Osteocyte (in vitro differentiated cells): ENCODE measurements at regions not wholly inside any gene's neighbourhood (a gene's known extent, or its start where the extent isn't known, plus 50 kb on each side); places are given as distances from the start of the nearest gene placed in this dataset.

Source experiments
- DNase-seq: peaks from one replicate; pipeline ENCODE4 v3.0.0; 2021; ENCODE audit warnings: mixed read lengths; ENCODE audit not compliant: unreplicated experiment; ENCODE audit errors: extremely low spot score
- H3K27ac Mint-ChIP-seq: one replicate; pipeline ENCODE4 v1.8.0; 2021; ENCODE audit warnings: mild to moderate bottlenecking, mixed read lengths; ENCODE audit not compliant: unreplicated experiment
- H3K27me3 Mint-ChIP-seq: one replicate; pipeline ENCODE4 v1.8.0; 2021; ENCODE audit warnings: mixed read lengths; ENCODE audit not compliant: unreplicated experiment
- H3K36me3 Mint-ChIP-seq: one replicate; pipeline ENCODE4 v1.8.0; 2021; ENCODE audit warnings: mixed read lengths; ENCODE audit not compliant: unreplicated experiment
- H3K4me1 Mint-ChIP-seq: one replicate; pipeline ENCODE4 v1.8.0; 2021; ENCODE audit warnings: mixed read lengths; ENCODE audit not compliant: unreplicated experiment
- H3K4me3 Mint-ChIP-seq: one replicate; pipeline ENCODE4 v1.8.0; 2021; ENCODE audit warnings: mild to moderate bottlenecking, moderate library complexity, mixed read lengths; ENCODE audit not compliant: unreplicated experiment
- H3K9me3 Mint-ChIP-seq: one replicate; pipeline ENCODE4 v1.8.0; 2021; ENCODE audit warnings: mixed read lengths; ENCODE audit not compliant: unreplicated experiment
- TF ChIP-seq, protein P1 (sequence below): fragments of 200-600 bp; sonication (generic); IDR thresholded peaks from 2 replicates; pipeline ENCODE4 v1.5.0; 2021; ENCODE audit warnings: antibody characterized with exemption, mild to moderate bottlenecking, moderate library complexity

GRCh38 chr7:11243739-11244138, 270.1 kb downstream of the PHF14 start:
- DNase-seq, result no peak
- Mint-ChIP-seq H3K27ac (no peak overlapping the region), H3K36me3 (no peaks in the 10 kb centered on the region), H3K27me3 (no peaks in the 10 kb centered on the region), H3K4me1 (peaks cover 3% of the 10 kb centered on the region), H3K4me3 (no peak overlapping the region), H3K9me3 (no peaks in the 10 kb centered on the region)
- TF ChIP-seq, protein P1, sequence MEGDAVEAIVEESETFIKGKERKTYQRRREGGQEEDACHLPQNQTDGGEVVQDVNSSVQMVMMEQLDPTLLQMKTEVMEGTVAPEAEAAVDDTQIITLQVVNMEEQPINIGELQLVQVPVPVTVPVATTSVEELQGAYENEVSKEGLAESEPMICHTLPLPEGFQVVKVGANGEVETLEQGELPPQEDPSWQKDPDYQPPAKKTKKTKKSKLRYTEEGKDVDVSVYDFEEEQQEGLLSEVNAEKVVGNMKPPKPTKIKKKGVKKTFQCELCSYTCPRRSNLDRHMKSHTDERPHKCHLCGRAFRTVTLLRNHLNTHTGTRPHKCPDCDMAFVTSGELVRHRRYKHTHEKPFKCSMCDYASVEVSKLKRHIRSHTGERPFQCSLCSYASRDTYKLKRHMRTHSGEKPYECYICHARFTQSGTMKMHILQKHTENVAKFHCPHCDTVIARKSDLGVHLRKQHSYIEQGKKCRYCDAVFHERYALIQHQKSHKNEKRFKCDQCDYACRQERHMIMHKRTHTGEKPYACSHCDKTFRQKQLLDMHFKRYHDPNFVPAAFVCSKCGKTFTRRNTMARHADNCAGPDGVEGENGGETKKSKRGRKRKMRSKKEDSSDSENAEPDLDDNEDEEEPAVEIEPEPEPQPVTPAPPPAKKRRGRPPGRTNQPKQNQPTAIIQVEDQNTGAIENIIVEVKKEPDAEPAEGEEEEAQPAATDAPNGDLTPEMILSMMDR, result no peak

GRCh38 chr7:11244149-11244548, 270.5 kb downstream of the PHF14 start:
- no peaks in the 10 kb centered on the region for H3K36me3 Mint-ChIP-seq

GRCh38 chr7:11247545-11247944, 273.9 kb downstream of the PHF14 start:
- no peak overlapping the region for H3K27ac Mint-ChIP-seq
- no peaks in the 10 kb centered on the region for H3K36me3 Mint-ChIP-seq
- no peaks in the 10 kb centered on the region for H3K9me3 Mint-ChIP-seq
- TF ChIP-seq, protein P1, result no peak
- no peaks in the 10 kb centered on the region for H3K27me3 Mint-ChIP-seq
- no peak for DNase-seq
- H3K4me3 Mint-ChIP-seq, result no peak overlapping the region
- H3K4me1 Mint-ChIP-seq, result peaks cover 9% of the 10 kb centered on the region

More at GRCh38 chr7:11244149-11244548, 270.5 kb downstream of the PHF14 start:
- no peak for DNase-seq
- H3K27me3 Mint-ChIP-seq, result no peaks in the 10 kb centered on the region
- H3K4me1 Mint-ChIP-seq, result peaks cover 3% of the 10 kb centered on the region
- TF ChIP-seq, protein P1, result no peak
- no peak overlapping the region for H3K27ac Mint-ChIP-seq
- H3K9me3 Mint-ChIP-seq, result no peaks in the 10 kb centered on the region
- H3K4me3 Mint-ChIP-seq, result no peak overlapping the region

- no peak for DNase-seq
- Mint-ChIP-seq H3K27me3 (no peaks in the 10 kb centered on the region), H3K36me3 (no peaks in the 10 kb centered on the region), H3K27ac (no peak overlapping the region), H3K4me1 (peaks cover 9% of the 10 kb centered on the region), H3K4me3 (no peak overlapping the region), H3K9me3 (no peaks in the 10 kb centered on the region)
- TF ChIP-seq, protein P1, result no peak
Measured at GRCh38 chr7:11251436-11251835, 277.8 kb downstream of the PHF14 start.

GRCh38 chr7:11252011-11252607, 278.4 kb downstream of the PHF14 start:
- no peaks in the 10 kb centered on the region for H3K9me3 Mint-ChIP-seq
- H3K27me3 Mint-ChIP-seq, result no peaks in the 10 kb centered on the region
- H3K4me1 Mint-ChIP-seq, result peaks cover 13% of the 10 kb centered on the region
- H3K36me3 Mint-ChIP-seq, result no peaks in the 10 kb centered on the region
- no peak for DNase-seq
- TF ChIP-seq, protein P1, result no peak
- H3K27ac Mint-ChIP-seq, result no peak overlapping the region
- no peak overlapping the region for H3K4me3 Mint-ChIP-seq
